ENCODE measurements at regions not wholly inside any gene's neighbourhood (a gene's known extent, or its start where the extent isn't known, plus 50 kb on each side); places are given as distances from the start of the nearest gene placed in this dataset.

DNA sequence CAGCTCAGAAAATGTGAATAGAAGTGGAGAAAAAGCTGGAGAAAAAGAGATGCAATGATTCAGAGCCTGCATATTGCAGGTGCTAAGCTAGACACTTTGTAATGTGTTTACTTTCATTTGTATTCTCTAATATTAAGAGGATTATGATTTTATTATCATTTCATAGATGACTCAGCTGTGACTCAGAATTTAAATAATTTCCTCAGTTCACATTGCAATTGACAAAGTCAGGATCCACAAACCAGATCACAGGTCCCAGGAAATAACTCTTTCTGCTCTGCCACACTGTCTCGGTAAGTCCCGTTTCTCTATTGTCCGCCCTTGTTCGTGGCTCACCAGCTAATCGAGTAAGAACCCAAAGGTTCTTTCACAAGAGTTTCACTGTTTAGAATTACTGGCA, 235.4 kb upstream of the MON1B start:
- ATAC-seq (no peak), DNase-seq (ENCODE audit: low spot score) (no peak)
- Mint-ChIP-seq H3K36me3 (peaks cover 18% of the 10 kb centered on the region), H3K9me3 (peaks cover 46% of the 10 kb centered on the region), H3K4me1 (no peaks in the 10 kb centered on the region), H3K27ac (no peak overlapping the region), H3K27me3 (ENCODE audit: low read depth) (no peaks in the 10 kb centered on the region; the same call in 1 of the 2 replicates), H3K4me3 (no peak overlapping the region)
- CTCF ChIA-PET = interaction anchor here (1.5 kb wide), 1 partner anchor 215 kb away, joined by 5 read pairs; no protein-coding TSS in a partner anchor
- POLR2A ChIA-PET = no interaction called here
- TF ChIP-seq, protein P1, sequence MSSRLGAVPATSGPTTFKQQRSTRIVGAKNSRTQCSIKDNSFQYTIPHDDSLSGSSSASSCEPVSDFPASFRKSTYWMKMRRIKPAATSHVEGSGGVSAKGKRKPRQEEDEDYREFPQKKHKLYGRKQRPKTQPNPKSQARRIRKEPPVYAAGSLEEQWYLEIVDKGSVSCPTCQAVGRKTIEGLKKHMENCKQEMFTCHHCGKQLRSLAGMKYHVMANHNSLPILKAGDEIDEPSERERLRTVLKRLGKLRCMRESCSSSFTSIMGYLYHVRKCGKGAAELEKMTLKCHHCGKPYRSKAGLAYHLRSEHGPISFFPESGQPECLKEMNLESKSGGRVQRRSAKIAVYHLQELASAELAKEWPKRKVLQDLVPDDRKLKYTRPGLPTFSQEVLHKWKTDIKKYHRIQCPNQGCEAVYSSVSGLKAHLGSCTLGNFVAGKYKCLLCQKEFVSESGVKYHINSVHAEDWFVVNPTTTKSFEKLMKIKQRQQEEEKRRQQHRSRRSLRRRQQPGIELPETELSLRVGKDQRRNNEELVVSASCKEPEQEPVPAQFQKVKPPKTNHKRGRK (CRISPR knock-in tag; IDR thresholded peaks at IDR 0.05; ENCODE audit: borderline replicate concordance) = no peak

DNA sequence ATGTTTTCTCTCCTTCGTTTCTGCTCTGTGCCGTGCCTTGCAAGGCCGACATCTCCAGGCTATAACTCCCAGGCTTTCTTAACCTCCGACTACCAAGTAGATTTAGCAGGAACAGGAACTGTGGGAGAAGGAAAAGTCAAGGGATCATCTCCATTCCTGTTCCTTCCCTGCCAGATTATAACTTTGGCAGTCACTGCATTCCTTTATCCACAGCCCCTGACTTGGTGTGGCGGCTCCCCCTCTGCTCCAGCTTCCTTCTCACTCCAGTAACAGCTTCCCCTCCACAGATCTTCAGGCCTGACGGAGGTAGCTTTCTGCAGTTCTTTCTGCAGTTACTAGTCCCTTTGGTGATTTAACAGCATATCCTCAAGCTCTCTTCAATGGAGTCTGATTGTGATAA, 234.6 kb upstream of the MON1B start:
- TF ChIP-seq, protein P2, sequence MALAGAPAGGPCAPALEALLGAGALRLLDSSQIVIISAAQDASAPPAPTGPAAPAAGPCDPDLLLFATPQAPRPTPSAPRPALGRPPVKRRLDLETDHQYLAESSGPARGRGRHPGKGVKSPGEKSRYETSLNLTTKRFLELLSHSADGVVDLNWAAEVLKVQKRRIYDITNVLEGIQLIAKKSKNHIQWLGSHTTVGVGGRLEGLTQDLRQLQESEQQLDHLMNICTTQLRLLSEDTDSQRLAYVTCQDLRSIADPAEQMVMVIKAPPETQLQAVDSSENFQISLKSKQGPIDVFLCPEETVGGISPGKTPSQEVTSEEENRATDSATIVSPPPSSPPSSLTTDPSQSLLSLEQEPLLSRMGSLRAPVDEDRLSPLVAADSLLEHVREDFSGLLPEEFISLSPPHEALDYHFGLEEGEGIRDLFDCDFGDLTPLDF (CRISPR knock-in tag; IDR thresholded peaks at IDR 0.05) = no peak
- no peak for TF ChIP-seq ZNF121 (CRISPR knock-in tag; IDR thresholded peaks at IDR 0.05)
- no peak for TF ChIP-seq GTF2I (CRISPR knock-in tag; conservative IDR thresholded peaks at IDR 0.05)
- TF ChIP-seq ZNF263 (CRISPR knock-in tag; IDR thresholded peaks at IDR 0.05; ENCODE audit: low read depth) = no peak
- TF ChIP-seq, protein P3, sequence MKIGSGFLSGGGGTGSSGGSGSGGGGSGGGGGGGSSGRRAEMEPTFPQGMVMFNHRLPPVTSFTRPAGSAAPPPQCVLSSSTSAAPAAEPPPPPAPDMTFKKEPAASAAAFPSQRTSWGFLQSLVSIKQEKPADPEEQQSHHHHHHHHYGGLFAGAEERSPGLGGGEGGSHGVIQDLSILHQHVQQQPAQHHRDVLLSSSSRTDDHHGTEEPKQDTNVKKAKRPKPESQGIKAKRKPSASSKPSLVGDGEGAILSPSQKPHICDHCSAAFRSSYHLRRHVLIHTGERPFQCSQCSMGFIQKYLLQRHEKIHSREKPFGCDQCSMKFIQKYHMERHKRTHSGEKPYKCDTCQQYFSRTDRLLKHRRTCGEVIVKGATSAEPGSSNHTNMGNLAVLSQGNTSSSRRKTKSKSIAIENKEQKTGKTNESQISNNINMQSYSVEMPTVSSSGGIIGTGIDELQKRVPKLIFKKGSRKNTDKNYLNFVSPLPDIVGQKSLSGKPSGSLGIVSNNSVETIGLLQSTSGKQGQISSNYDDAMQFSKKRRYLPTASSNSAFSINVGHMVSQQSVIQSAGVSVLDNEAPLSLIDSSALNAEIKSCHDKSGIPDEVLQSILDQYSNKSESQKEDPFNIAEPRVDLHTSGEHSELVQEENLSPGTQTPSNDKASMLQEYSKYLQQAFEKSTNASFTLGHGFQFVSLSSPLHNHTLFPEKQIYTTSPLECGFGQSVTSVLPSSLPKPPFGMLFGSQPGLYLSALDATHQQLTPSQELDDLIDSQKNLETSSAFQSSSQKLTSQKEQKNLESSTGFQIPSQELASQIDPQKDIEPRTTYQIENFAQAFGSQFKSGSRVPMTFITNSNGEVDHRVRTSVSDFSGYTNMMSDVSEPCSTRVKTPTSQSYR (CRISPR knock-in tag; IDR thresholded peaks at IDR 0.05) = no peak
- TF ChIP-seq CBFB (CRISPR knock-in tag; IDR thresholded peaks at IDR 0.05; ENCODE audit: low read depth) = no peak
- TF ChIP-seq CREM (CRISPR knock-in tag; IDR thresholded peaks at IDR 0.05) = no peak
- TF ChIP-seq ETV6 (CRISPR knock-in tag; IDR thresholded peaks at IDR 0.05) = no peak
- TF ChIP-seq ATF1 (CRISPR knock-in tag; IDR thresholded peaks at IDR 0.05) = no peak
- no peak for DNase-seq (ENCODE audit: low spot score)
- H3K36me3 Mint-ChIP-seq = peaks cover 12% of the 10 kb centered on the region
- no peak for ATAC-seq
- no peaks in the 10 kb centered on the region; the same call in 1 of the 2 replicates for H3K27me3 Mint-ChIP-seq (ENCODE audit: low read depth)
- H3K9me3 Mint-ChIP-seq = peaks cover 38% of the 10 kb centered on the region
- ChIA-PET CTCF (interaction anchor here (1.5 kb wide), 1 partner anchor 214 kb away, joined by 5 read pairs; no protein-coding TSS in a partner anchor), POLR2A (no interaction called here)
- H3K4me3 Mint-ChIP-seq = no peak overlapping the region
- H3K4me1 Mint-ChIP-seq = no peaks in the 10 kb centered on the region
- H3K27ac Mint-ChIP-seq = no peak overlapping the region

- H3K9me3 Mint-ChIP-seq = peaks cover 35% of the 10 kb centered on the region
- DNase-seq (ENCODE audit: low spot score) (no peak), ATAC-seq (no peak)
- H3K27ac Mint-ChIP-seq = no peak overlapping the region
- H3K27me3 Mint-ChIP-seq (ENCODE audit: low read depth) = no peaks in the 10 kb centered on the region; the same call in 1 of the 2 replicates
- TF ChIP-seq NR1H2 (CRISPR knock-in tag; IDR thresholded peaks at IDR 0.05) = no peak
- no peak for TF ChIP-seq NR2C2 (CRISPR knock-in tag; IDR thresholded peaks at IDR 0.05)
- TF ChIP-seq GABPB1 (CRISPR knock-in tag; IDR thresholded peaks at IDR 0.05) = no peak
- peaks cover 8% of the 10 kb centered on the region for H3K36me3 Mint-ChIP-seq
- ChIA-PET CTCF (no interaction called here), POLR2A (no interaction called here)
- H3K4me3 Mint-ChIP-seq = no peak overlapping the region
- H3K4me1 Mint-ChIP-seq = no peaks in the 10 kb centered on the region
These were observed 234.1 kb upstream of the MON1B start for GRCh38 chr16:76956841-76957240.

GRCh38 chr16:76959166-76959565, 231.8 kb upstream of the MON1B start:
- H3K36me3 Mint-ChIP-seq = peaks cover 9% of the 10 kb centered on the region
- CTCF ChIA-PET = no interaction called here
- no peak overlapping the region for H3K27ac Mint-ChIP-seq
- H3K4me1 Mint-ChIP-seq = no peaks in the 10 kb centered on the region
- no peak for ATAC-seq
- POLR2A ChIA-PET = no interaction called here
- H3K4me3 Mint-ChIP-seq = no peak overlapping the region
- peaks cover 49% of the 10 kb centered on the region for H3K9me3 Mint-ChIP-seq
- DNase-seq (ENCODE audit: low spot score) = no peak
- H3K27me3 Mint-ChIP-seq (ENCODE audit: low read depth) = no peaks in the 10 kb centered on the region; the same call in 1 of the 2 replicates
- TF ChIP-seq NFE2L1 (CRISPR knock-in tag; IDR thresholded peaks at IDR 0.05) (no peak), ATF1 (CRISPR knock-in tag; IDR thresholded peaks at IDR 0.05) (no peak), NFATC4 (CRISPR knock-in tag; IDR thresholded peaks at IDR 0.05) (no peak), USF2 (CRISPR knock-in tag; IDR thresholded peaks at IDR 0.05) (no peak), RELA (CRISPR knock-in tag; IDR thresholded peaks at IDR 0.05; ENCODE audit: borderline replicate concordance) (no peak), MLX (CRISPR knock-in tag; IDR thresholded peaks at IDR 0.05) (no peak)
- TF ChIP-seq, protein P4, sequence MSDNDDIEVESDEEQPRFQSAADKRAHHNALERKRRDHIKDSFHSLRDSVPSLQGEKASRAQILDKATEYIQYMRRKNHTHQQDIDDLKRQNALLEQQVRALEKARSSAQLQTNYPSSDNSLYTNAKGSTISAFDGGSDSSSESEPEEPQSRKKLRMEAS (CRISPR knock-in tag; IDR thresholded peaks at IDR 0.05) = no peak
- TF ChIP-seq, protein P5, sequence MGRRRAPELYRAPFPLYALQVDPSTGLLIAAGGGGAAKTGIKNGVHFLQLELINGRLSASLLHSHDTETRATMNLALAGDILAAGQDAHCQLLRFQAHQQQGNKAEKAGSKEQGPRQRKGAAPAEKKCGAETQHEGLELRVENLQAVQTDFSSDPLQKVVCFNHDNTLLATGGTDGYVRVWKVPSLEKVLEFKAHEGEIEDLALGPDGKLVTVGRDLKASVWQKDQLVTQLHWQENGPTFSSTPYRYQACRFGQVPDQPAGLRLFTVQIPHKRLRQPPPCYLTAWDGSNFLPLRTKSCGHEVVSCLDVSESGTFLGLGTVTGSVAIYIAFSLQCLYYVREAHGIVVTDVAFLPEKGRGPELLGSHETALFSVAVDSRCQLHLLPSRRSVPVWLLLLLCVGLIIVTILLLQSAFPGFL (CRISPR knock-in tag; IDR thresholded peaks at IDR 0.05; ENCODE audit: borderline replicate concordance) = no peak

Data from WTC11 (cell line).